Neuron (in vitro differentiated cells): ENCODE measurements at regions not wholly inside any gene's neighbourhood (a gene's known extent, or its start where the extent isn't known, plus 50 kb on each side); places are given as distances from the start of the nearest gene placed in this dataset.

Source experiments
- H2AFZ ChIP-seq: one replicate; pipeline ENCODE4 v1.6.1; 2013; ENCODE audit warnings: low read depth, mild to moderate bottlenecking, inconsistent platforms, low read length, moderate library complexity
- H3K27me3 ChIP-seq: one replicate; pipeline ENCODE4 v1.6.1; 2013; ENCODE audit warnings: low read length; ENCODE audit not compliant: insufficient read depth
- H3K36me3 ChIP-seq: one replicate; pipeline ENCODE4 v1.6.1; 2013; ENCODE audit warnings: low read length; ENCODE audit not compliant: insufficient read depth
- H3K4me1 ChIP-seq: one replicate; pipeline ENCODE4 v1.6.1; 2013; ENCODE audit warnings: low read length; ENCODE audit not compliant: insufficient read depth
- H3K4me3 ChIP-seq: 2 replicates; pipeline ENCODE4 v1.5.1; 2013; ENCODE audit warnings: mild to moderate bottlenecking, low read length, moderate library complexity
- H3K9me3 ChIP-seq: one replicate; pipeline ENCODE4 v1.6.1; 2013; ENCODE audit warnings: low read length

- no peak overlapping the region for H2AFZ ChIP-seq
- H3K9me3 ChIP-seq = no peaks in the 10 kb centered on the region
- H3K4me3 ChIP-seq = no peak overlapping the region
- peaks cover 17% of the 10 kb centered on the region for H3K4me1 ChIP-seq
- H3K36me3 ChIP-seq = no peaks in the 10 kb centered on the region
- H3K27me3 ChIP-seq = no peaks in the 10 kb centered on the region
These were observed 222.8 kb downstream of the ADAMTS9 start for GRCh38 chr3:64464955-64465354.

- Histone ChIP-seq H2AFZ (no peak overlapping the region), H3K9me3 (no peaks in the 10 kb centered on the region), H3K4me1 (peaks cover 19% of the 10 kb centered on the region), H3K36me3 (no peaks in the 10 kb centered on the region), H3K27me3 (no peaks in the 10 kb centered on the region), H3K4me3 (no peak overlapping the region)
These were observed 223.8 kb downstream of the ADAMTS9 start for GRCh38 chr3:64463981-64464380.

DNA sequence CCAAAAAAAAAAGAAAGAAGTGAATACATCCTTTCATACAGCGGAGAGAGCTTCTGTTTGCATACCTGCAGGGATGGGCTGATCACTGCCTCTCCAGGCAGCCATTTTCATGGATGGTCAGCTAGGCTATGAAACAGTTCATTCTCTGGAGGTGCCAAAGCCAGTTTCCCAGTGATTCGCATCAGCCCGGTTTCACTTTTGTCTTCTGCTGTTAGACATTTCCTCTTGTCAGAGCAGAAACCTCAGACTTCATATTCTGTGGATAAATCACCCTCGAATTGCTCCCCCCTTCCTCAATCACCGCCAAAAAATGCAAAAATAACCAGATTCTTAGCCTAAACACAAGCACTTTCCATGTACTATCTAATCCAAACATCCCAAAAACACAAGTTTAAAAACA, 225.6 kb downstream of the ADAMTS9 start:
- H3K36me3 ChIP-seq = no peaks in the 10 kb centered on the region
- no peaks in the 10 kb centered on the region for H3K27me3 ChIP-seq
- no peak overlapping the region for H2AFZ ChIP-seq
- H3K9me3 ChIP-seq = no peaks in the 10 kb centered on the region
- peaks cover 19% of the 10 kb centered on the region for H3K4me1 ChIP-seq
- H3K4me3 ChIP-seq = no peak overlapping the region

GRCh38 chr3:64460877-64461276, 226.9 kb downstream of the ADAMTS9 start:
- no peaks in the 10 kb centered on the region for H3K27me3 ChIP-seq
- no peak overlapping the region for H3K4me3 ChIP-seq
- no peaks in the 10 kb centered on the region for H3K9me3 ChIP-seq
- H3K36me3 ChIP-seq = no peaks in the 10 kb centered on the region
- H3K4me1 ChIP-seq = peaks cover 31% of the 10 kb centered on the region
- H2AFZ ChIP-seq = no peak overlapping the region

DNA sequence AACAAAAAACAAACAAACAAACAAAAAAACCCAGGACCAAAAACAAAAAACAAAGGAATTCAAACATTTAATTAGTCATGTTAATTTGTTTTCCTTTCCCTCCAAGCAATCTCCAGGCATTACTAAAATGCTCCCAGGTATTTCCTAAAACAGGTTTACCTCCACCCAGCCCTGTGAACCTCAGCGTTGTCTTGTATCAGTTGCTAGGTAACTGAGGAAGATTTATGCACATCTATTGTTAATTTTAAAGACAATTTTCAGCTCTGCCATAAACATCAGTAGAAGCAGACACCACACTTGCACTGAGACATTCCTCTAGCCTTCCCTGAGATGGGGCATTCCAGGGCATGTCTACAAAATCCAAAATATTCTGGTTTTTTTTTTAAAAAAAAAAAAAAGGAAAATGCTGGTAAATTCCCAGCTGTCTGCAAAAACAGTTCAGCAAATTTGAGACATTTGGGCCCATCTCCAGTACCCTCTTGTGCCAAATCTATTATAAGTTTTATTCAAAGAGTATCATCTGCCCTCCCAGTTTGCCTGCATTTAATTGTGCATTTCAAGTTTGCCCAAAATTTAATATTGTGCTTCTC, 227.6 kb downstream of the ADAMTS9 start:
- no peak overlapping the region for H3K4me3 ChIP-seq
- H3K36me3 ChIP-seq = no peaks in the 10 kb centered on the region
- H3K27me3 ChIP-seq = no peaks in the 10 kb centered on the region
- peaks cover 31% of the 10 kb centered on the region for H3K4me1 ChIP-seq
- no peaks in the 10 kb centered on the region for H3K9me3 ChIP-seq
- no peak overlapping the region for H2AFZ ChIP-seq

- no peaks in the 10 kb centered on the region for H3K9me3 ChIP-seq
- no peaks in the 10 kb centered on the region for H3K36me3 ChIP-seq
- H3K4me3 ChIP-seq = no peak overlapping the region
- H3K27me3 ChIP-seq = no peaks in the 10 kb centered on the region
- H3K4me1 ChIP-seq = peaks cover 31% of the 10 kb centered on the region
- H2AFZ ChIP-seq = no peak overlapping the region
These were observed 228.1 kb downstream of the ADAMTS9 start for GRCh38 chr3:64459711-64460110.

- H3K9me3 ChIP-seq = no peaks in the 10 kb centered on the region
- no peaks in the 10 kb centered on the region for H3K27me3 ChIP-seq
- no peak overlapping the region for H3K4me3 ChIP-seq
- peaks cover 36% of the 10 kb centered on the region for H3K4me1 ChIP-seq
- no peak overlapping the region for H2AFZ ChIP-seq
- no peaks in the 10 kb centered on the region for H3K36me3 ChIP-seq
These were observed 230.0 kb downstream of the ADAMTS9 start for GRCh38 chr3:64457811-64458210.

GRCh38 chr3:64456674-64457073, 231.1 kb downstream of the ADAMTS9 start:
- Histone ChIP-seq H3K4me1 (peaks cover 34% of the 10 kb centered on the region), H3K36me3 (no peaks in the 10 kb centered on the region), H2AFZ (no peak overlapping the region), H3K27me3 (no peaks in the 10 kb centered on the region), H3K4me3 (no peak overlapping the region), H3K9me3 (no peaks in the 10 kb centered on the region)

DNA sequence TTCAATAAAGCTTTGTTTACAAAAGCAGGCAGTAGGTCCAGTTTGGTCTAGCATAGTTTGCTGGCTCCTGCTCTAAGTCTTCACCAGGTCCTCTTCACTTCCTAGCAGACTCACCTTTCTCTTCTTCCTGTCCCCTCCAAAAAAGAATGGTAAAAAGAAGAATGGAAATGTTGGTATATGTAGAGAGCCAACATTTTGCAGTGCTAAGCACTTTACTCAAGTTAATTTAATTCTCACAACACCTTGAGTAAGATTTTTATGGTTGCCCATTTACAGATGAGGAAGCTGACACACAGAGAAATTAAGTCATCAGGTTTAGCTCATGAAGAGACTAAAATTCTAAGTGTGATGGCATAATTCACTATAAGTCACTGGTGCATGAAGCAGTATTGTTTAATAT, 230.1 kb upstream of the PRICKLE2 start:
- Histone ChIP-seq H2AFZ (no peak overlapping the region), H3K36me3 (no peaks in the 10 kb centered on the region), H3K27me3 (no peaks in the 10 kb centered on the region), H3K4me1 (peaks cover 29% of the 10 kb centered on the region), H3K9me3 (no peaks in the 10 kb centered on the region), H3K4me3 (no peak overlapping the region)

GRCh38 chr3:64454768-64455167, 229.5 kb upstream of the PRICKLE2 start:
- peaks cover 24% of the 10 kb centered on the region for H3K4me1 ChIP-seq
- no peaks in the 10 kb centered on the region for H3K9me3 ChIP-seq
- H3K27me3 ChIP-seq = no peaks in the 10 kb centered on the region
- H2AFZ ChIP-seq = no peak overlapping the region
- H3K36me3 ChIP-seq = no peaks in the 10 kb centered on the region
- H3K4me3 ChIP-seq = no peak overlapping the region

DNA sequence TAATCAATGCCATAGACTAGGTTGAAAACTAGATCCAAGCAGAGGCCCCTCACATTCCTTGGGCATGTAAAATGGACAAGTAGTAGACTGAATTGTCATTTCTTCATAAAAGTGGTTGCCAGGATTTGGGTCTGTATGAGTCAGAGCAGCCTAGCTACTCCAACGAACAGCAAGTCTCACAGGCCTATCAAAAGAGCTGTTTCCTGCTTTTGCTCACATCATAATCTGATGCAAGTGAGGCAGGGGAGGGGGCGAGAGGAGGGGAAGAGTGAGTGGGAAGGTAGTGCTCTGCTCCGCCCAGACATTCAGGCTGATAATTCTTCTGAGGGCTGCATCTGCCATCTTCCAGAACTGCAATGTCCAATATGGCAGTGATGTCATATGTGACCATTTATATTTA, 228.9 kb upstream of the PRICKLE2 start:
- H3K27me3 ChIP-seq = no peaks in the 10 kb centered on the region
- H2AFZ ChIP-seq = no peak overlapping the region
- no peaks in the 10 kb centered on the region for H3K36me3 ChIP-seq
- peaks cover 24% of the 10 kb centered on the region for H3K4me1 ChIP-seq
- H3K4me3 ChIP-seq = no peak overlapping the region
- H3K9me3 ChIP-seq = no peaks in the 10 kb centered on the region

- Histone ChIP-seq H3K36me3 (no peaks in the 10 kb centered on the region), H3K9me3 (no peaks in the 10 kb centered on the region), H3K27me3 (no peaks in the 10 kb centered on the region), H3K4me1 (peaks cover 22% of the 10 kb centered on the region), H3K4me3 (no peak overlapping the region), H2AFZ (no peak overlapping the region)
These were observed 226.2 kb upstream of the PRICKLE2 start for GRCh38 chr3:64451283-64452012.

DNA sequence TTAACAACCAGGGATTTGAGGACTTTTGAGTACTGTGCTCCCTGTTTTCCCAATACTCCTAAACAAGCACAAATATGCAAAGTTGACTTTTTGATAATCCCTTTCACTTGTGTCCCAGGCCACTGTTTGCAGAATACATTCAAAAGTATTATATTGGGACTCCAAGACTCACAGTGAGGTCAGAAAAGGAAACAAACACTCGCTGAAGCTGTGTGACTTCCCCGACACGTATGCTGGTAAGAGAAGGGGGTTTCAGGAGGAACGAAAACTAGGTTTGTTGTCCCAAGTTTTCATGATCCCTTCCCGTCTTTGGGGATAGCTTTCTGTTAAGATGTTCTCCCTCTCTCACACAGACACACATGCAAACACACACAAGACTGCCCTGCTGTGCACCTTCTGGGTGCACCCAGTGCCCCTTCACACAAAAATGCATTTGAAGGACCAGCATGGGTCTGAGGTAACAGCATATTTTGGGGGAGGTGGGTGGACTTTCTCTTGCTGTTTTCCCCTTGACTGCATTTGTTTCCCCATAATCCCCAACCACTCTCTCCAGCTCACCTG, 225.2 kb upstream of the PRICKLE2 start:
- no peaks in the 10 kb centered on the region for H3K9me3 ChIP-seq
- H3K4me1 ChIP-seq = peaks cover 16% of the 10 kb centered on the region

More for the DNA sequence above, 225.2 kb upstream of the PRICKLE2 start:
- H3K36me3 ChIP-seq = no peaks in the 10 kb centered on the region
- no peak overlapping the region for H2AFZ ChIP-seq
- no peak overlapping the region for H3K4me3 ChIP-seq
- H3K27me3 ChIP-seq = no peaks in the 10 kb centered on the region
